ENCODE measurements at regions not wholly inside any gene's neighbourhood (a gene's known extent, or its start where the extent isn't known, plus 50 kb on each side); places are given as distances from the start of the nearest gene placed in this dataset.
A peak's percentile ranks its signal among the peaks of the same experiment; 100 is the strongest.
"Not testable (repeated sequence)": the region's sequence is repeated elsewhere in the genome, so short reads cannot be mapped to it uniquely, and the experiment has no call there.

- Histone ChIP-seq H3K4me1 (ENCODE audit: control insufficient read depth, low read length) (peaks cover 17% of the 10 kb centered on the region), H3K27me3 (ENCODE audit: control insufficient read depth, low read length) (no peaks in the 10 kb centered on the region), H3K27ac (ENCODE audit: low read depth, low read length) (no peak overlapping the region), H3K36me3 (ENCODE audit: control insufficient read depth, low read length) (no peaks in the 10 kb centered on the region), H4K20me1 (ENCODE audit: control insufficient read depth, insufficient read depth, low read depth, low read length) (no peaks in the 10 kb centered on the region), H3K9me2 (replicated peaks; ENCODE audit: control insufficient read depth, low read length) (no peaks in the 10 kb centered on the region), H3K79me2 (ENCODE audit: control insufficient read depth, low read length) (no peaks in the 10 kb centered on the region), H3F3A (ENCODE audit: control insufficient read depth, insufficient read depth) (no peaks in the 10 kb centered on the region), H3K4me2 (ENCODE audit: low read length) (no peak overlapping the region), H3K9me3 (ENCODE audit: control insufficient read depth, insufficient read depth, low read length) (peaks cover 3% of the 10 kb centered on the region; the same call in 1 of the 2 replicates), H3K4me3 (ENCODE audit: low read length) (no peak overlapping the region)
- TF ChIP-seq EZH2phosphoT487 (IDR thresholded peaks at IDR 0.05; ENCODE audit: borderline replicate concordance, low read length) (no peak), CTCF (IDR thresholded peaks at IDR 0.05; ENCODE audit: low read depth, low read length, poor library complexity, severe bottlenecking) (no peak)
Measured at GRCh38 chr3:187812496-187812895, 67.2 kb upstream of the BCL6 start.

DNA sequence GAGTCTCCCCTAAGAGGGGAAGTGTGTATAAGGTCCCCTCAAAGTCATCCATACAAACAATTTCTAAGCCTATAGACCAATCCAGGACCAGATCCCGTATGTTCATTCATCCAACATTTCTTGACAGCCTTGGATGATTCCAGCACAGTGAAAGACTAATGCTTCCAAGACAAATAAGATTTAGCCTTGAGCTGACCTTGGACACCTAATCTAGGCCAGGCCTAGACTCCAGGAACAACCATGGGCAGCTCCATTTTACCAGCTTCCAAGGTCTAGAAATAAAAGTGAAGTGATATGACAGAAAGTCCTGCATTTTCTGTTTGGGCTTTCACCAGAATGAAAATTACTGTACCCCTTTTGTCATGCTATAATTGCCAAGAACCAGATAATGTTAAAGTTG is 67.9 kb upstream of the BCL6 start:
- Histone ChIP-seq H3K9me2 (replicated peaks; ENCODE audit: control insufficient read depth, low read length) (no peaks in the 10 kb centered on the region), H3K36me3 (ENCODE audit: control insufficient read depth, low read length) (no peaks in the 10 kb centered on the region), H3K4me1 (ENCODE audit: control insufficient read depth, low read length) (peaks cover 24% of the 10 kb centered on the region), H3K79me2 (ENCODE audit: control insufficient read depth, low read length) (no peaks in the 10 kb centered on the region), H3K27me3 (ENCODE audit: control insufficient read depth, low read length) (no peaks in the 10 kb centered on the region), H3F3A (ENCODE audit: control insufficient read depth, insufficient read depth) (no peaks in the 10 kb centered on the region), H3K27ac (ENCODE audit: low read depth, low read length) (no peak overlapping the region), H4K20me1 (ENCODE audit: control insufficient read depth, insufficient read depth, low read depth, low read length) (no peaks in the 10 kb centered on the region), H3K4me3 (ENCODE audit: low read length) (no peak overlapping the region), H3K4me2 (ENCODE audit: low read length) (no peak overlapping the region), H3K9me3 (ENCODE audit: control insufficient read depth, insufficient read depth, low read length) (peaks cover 3% of the 10 kb centered on the region; the same call in 1 of the 2 replicates)
- no peak for TF ChIP-seq CTCF (IDR thresholded peaks at IDR 0.05; ENCODE audit: low read depth, low read length, poor library complexity, severe bottlenecking)
- no peak for TF ChIP-seq EZH2phosphoT487 (IDR thresholded peaks at IDR 0.05; ENCODE audit: borderline replicate concordance, low read length)

GRCh38 chr3:187817766-187818165 is 72.5 kb upstream of the BCL6 start:
- H3K4me2 ChIP-seq (ENCODE audit: low read length); H3K9me3 ChIP-seq (ENCODE audit: control insufficient read depth, insufficient read depth, low read length): not testable (repeated sequence)
- peaks cover 23% of the 10 kb centered on the region for H3K4me1 ChIP-seq (ENCODE audit: control insufficient read depth, low read length)

GRCh38 chr3:187821616-187822317 is 76.5 kb upstream of the BCL6 start:
- Histone ChIP-seq H3F3A (ENCODE audit: control insufficient read depth, insufficient read depth) (no peaks in the 10 kb centered on the region), H3K36me3 (ENCODE audit: control insufficient read depth, low read length) (no peaks in the 10 kb centered on the region), H3K27ac (ENCODE audit: low read depth, low read length) (no peak overlapping the region), H3K4me3 (ENCODE audit: low read length) (no peak overlapping the region), H3K9me2 (replicated peaks; ENCODE audit: control insufficient read depth, low read length) (no peaks in the 10 kb centered on the region), H3K4me1 (ENCODE audit: control insufficient read depth, low read length) (peaks cover 29% of the 10 kb centered on the region), H4K20me1 (ENCODE audit: control insufficient read depth, insufficient read depth, low read depth, low read length) (no peaks in the 10 kb centered on the region), H3K27me3 (ENCODE audit: control insufficient read depth, low read length) (no peaks in the 10 kb centered on the region), H3K9me3 (ENCODE audit: control insufficient read depth, insufficient read depth, low read length) (peaks cover 3% of the 10 kb centered on the region; the same call in 1 of the 2 replicates), H3K4me2 (ENCODE audit: low read length) (no peak overlapping the region), H3K79me2 (ENCODE audit: control insufficient read depth, low read length) (no peaks in the 10 kb centered on the region)
- TF ChIP-seq EZH2phosphoT487 (IDR thresholded peaks at IDR 0.05; ENCODE audit: borderline replicate concordance, low read length) = no peak
- no peak for TF ChIP-seq CTCF (IDR thresholded peaks at IDR 0.05; ENCODE audit: low read depth, low read length, poor library complexity, severe bottlenecking)

More at GRCh38 chr3:187817766-187818165, 72.5 kb upstream of the BCL6 start:
- H4K20me1 ChIP-seq (ENCODE audit: control insufficient read depth, insufficient read depth, low read depth, low read length); H3K27me3 ChIP-seq (ENCODE audit: control insufficient read depth, low read length); H3K9me2 ChIP-seq (replicated peaks; ENCODE audit: control insufficient read depth, low read length); H3K36me3 ChIP-seq (ENCODE audit: control insufficient read depth, low read length); H3K27ac ChIP-seq (ENCODE audit: low read depth, low read length); H3K79me2 ChIP-seq (ENCODE audit: control insufficient read depth, low read length); H3F3A ChIP-seq (ENCODE audit: control insufficient read depth, insufficient read depth): not testable (repeated sequence)
- 0 out of 2 replicates have a peak overlapping the region, but pooled peaks have one; percentile 5 for H3K4me3 ChIP-seq (ENCODE audit: low read length)
